NCI-H524 treated with DMSO at 0.1 percent for 48 hours (cell line): ENCODE measurements at regions not wholly inside any gene's neighbourhood (a gene's known extent, or its start where the extent isn't known, plus 50 kb on each side); places are given as distances from the start of the nearest gene placed in this dataset.

ENCODE experiments used
- DNase-seq: peaks from one replicate; lab custom pipeline; 2025; lab: John Stamatoyannopoulos, UW

DNA sequence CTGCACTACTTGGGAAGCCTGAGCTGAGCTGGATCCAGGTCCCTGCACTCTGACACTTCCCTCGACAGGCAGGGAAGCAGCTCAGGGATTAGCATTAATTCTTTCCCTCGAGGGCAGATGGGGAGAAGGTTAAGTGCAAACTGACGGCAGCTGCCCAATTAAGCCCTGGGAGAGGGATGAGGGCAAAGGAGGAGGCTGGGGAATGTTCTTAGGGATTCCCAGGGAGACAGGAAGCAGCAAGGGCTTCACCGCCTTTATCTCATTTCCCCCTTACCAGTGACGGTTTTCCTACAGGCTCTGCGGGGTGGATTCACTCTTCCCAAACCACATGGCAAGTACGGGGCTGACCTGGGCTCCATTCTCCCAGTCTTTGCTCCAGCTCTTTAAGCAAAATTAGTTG, 519.0 kb upstream of the PROK2 start:
- DNase-seq, result peak; percentile 91

DNA sequence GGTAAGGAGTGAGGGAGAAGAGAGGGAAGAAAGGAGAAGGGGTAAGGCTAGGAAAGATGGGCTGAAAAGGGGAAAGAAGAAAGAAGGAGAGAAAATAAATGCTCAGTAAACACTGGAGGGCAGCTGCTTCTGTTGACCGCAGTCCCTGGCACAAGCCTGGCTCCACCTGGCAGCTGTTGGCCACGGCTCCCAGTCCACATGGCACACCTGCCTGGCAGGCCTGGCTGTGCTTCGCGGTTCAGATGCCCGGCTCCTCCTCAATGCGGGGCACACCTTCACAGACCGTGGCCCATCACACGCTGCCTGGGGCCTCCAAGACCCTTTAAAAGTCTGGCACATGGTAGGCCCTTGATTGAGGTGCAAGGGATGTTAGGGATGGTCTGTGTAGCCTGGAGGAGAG, 516.8 kb upstream of the PROK2 start:
- DNase-seq, result no peak

DNA sequence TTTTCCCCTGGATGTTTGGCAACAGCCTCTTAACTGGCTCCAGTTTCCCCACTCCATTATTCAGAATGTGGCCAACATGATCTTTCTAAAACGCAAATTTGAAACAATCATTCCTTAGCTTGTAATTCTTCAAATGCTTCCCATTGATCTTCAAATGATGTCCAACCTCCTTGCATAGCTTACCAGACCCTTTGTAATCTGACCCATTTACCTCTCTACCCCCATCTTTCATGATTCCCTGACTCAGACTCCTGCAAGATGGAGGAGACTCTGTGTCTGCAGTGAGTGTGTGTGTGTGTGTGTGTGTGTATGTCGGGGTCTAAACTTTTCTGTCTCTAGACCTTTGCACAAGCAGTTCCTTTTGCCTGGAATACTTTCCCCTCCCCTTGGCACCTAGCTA, 515.7 kb upstream of the PROK2 start:
- no peak for DNase-seq

DNA sequence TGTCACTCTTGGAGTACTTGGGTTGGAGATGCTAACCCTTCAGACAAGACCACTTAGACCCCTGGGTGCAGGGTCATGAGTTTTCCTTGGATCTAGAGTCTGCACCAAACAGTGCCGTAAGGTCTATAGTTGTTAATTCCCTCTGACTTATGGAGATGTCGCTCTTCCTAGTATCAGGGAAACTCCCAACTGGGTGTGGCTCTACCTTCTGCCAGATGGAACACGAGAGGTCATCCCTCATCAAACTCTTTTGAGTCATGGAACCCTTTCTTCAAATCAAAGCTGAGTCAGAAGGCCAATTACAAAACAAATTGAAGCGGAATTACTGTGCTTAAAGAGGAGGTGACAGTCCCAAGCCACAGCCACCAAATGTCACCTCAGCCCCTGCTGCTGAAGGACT, 514.9 kb upstream of the PROK2 start:
- no peak for DNase-seq

DNA sequence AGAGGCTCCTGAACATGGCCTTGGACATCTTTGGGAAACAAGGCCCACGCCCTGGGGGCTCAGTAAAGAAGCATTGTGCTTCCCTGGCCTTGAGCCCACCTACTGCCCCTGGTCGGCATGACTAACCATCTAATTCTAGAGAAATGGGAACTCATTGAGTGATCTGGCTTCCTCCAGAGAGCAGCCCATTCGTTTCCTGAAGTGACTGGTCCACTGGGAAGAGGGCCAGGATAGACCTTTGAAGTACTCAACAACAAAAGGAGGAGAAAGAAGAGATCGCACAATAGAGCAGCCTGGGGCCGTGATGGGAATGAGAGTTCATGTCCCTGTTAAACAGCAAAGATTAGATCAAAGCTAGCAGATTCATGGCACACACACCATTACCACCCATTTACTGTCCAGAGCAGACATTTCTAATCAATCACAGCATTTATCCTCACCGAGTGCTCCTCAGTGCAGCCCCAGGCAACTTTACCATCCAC, 514.4 kb upstream of the PROK2 start:
- no peak for DNase-seq

DNA sequence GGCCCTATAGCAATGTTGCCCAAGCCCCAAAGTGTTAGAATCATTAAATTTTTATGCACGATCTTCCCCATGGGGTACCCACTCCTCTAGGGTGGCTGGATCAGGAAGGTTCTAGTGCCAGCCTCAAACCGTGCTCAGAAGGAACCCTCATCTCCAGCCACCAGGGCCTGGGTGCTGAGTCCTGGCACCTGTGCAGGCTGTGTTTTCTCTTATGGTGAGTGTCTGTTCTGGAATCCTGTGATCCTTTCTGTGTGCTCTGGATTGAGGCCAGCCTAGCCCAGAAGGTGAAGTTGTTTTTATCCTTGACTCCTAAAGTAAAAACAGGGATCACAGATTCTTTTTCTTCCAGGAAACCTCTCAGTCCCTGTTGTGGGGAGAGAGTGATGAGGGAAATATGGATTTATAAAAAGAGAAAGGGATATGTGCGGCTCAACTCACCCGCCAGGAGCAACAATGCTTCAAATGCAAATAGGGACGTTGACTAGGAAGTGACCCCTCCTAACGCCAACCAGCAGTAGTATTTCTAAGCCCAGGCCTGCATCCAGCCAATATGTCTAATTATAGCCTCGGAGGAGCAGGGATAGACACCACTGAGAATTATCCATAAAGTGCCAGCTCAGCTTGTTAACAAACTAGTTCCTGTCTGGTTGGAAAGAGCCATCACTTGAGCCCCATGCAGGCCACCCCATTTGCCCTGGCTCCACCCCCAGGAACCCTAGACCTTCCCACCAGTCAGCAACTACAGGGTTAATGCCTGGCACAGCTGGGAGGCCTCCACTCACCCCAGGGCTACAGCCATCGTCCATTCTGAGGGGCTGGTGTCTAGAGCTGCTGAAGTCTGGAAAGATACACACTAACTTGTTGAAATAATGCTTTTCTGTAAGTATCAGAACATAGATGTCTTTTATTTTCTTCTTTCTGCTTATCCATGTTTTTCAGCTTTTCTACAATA, 513.5 kb upstream of the PROK2 start:
- no peak for DNase-seq

DNA sequence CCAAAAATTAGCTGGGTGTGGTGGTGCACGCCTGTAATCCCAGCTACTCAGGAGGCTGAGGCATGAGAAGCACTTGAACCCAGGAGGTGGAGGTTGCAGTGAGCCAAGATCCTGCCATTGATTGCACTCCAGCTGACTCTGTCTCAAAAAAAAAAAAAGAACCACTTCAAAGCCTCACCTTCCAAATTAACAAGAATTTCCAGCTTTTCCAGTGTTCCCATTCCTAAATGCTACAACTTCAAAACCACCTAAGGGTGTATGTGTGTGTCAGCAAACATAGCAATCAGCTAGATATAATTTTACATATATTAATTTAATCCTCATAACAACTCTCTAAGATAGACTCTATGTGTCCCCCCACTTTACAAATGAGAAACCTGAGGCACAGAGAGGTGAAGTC, 512.5 kb upstream of the PROK2 start:
- no peak for DNase-seq

DNA sequence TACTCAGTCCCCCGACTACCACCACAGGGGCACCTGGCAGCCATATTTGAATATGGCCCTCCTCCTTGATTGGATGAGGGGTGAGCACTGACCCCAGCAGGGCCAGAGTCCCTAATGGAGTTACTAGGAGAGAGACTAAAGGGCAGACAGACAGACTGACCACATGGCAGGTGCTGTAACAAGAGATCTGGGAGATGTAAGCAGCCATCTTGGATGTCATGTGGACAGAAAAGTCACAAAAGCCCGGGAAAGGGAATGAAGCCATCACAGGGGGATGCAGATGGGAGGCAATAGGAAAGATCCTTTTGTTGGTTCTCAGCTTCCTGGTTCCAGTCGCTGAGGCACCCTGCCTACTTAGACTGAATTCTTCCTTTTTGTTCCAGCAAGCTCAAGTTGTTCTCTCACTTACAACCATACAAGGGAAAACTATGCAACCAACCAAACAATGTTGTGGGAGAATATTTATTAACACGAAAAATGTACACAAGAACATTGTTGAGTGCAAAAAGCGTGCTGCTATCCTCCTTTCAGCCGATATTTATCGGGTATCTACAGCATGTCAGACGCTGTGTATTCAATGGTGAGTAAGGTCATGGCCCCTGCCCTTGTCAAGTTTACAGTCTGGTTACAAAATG, 511.6 kb upstream of the PROK2 start:
- no peak for DNase-seq

DNA sequence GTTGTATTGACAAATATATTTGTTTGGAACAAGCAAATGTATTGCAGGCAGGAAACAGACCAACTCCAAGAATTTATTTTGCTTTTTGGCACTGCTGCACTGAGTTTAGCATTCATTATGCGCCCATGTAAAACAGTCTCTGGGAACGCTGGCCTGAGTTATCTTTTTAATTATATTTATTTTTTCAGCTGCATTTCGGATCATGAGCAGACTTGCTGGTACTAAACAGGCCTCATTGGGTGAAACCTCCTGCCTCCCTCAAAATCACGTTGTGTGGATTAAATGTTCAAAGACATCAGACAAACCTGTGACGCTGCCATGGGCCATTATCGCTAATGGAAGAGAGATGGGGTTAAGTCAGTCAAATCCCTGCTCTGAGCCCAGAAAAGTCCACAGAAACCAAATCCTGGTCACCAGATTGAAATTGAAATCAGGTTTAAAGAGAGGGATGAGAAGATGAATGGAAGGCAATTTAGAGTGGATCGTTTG, 511.1 kb upstream of the PROK2 start:
- no peak for DNase-seq

DNA sequence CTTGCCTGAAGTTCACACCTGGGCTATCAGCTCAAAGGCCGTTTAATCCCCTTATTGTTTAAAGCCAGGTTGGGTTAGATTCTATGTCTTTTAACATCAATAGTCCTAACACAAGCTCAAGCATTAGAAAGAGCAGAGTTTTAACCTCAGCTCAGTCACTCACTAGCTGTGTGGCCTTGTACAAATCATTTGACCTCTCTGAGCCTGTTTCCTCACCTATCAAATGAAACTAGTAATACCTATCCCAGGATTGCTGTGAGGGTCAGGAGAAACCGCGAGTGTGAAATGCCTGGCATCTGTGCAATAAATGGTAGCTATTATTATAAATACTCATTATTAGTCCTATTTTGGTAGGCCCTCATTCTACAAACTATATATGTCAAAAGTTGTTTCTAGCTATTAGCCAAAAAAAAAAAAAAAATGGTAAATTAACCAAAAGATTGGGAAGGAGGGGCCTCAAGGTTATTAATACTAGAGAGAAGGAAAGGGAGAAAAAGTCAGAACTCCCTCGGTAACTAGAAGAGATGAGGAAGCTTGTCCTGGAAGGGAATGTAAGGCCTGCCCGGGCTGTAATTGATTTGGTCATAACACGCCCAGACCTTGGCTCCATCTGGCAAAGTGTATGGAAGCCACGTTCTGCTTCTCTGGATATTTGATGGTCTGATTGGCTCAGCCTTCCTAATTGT, 510.5 kb upstream of the PROK2 start:
- DNase-seq, result no peak

DNA sequence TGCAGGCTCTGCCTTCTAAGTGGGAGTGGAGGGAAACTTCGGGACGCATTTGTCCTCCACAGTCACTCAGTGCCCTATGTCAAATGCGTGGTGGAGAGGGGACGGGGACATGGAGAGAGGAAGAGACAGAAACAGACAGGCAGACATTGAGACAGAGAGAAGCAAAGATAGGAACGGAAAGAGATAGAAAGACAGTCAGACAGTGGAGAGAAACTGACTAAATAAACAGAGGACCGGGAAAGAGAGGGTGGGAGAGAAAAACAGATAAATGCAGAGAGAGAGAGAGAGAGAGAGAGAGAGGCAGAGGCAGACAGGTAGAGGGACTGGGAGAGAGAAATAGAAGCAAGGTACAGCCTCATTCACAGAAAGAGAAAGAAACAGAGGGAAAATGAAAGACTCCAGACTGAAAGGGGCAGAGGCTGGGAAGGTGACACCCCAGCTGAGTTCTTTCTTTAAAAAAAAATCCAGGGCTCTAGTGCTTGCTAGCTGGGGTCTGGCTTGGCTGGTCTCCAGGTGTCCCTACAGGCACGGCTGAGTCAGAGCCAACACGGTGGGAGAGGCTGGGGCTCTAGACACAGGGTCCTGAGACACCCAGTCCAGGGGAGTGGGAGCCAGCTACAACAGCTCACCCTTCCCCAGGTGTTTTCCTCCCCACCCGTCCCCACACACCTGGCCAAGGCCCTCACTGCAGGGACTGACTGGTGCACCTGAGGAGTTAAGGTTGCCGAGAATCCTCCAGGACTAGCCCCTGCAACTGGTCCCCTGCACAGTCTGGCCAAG, 506.1 kb upstream of the PROK2 start:
- no peak for DNase-seq

DNA sequence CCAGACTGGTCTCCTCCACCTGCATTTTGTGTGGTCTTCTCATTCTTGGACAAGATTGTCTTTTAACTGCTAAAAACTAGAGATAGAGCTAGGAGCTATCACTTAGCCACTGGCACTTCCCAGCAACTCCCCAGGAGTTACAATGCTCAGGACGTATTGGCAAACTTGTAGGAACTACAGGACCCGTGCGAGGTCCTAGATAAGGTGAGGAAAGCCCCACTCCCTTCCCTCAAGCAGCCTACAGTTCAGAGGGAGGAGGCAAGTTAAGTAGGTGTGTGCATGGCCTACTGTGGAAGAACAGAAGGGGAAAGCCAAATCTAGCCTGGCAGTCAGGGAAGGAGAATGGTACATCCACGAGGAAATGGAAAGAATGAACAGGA, 504.7 kb upstream of the PROK2 start:
- no peak for DNase-seq

DNA sequence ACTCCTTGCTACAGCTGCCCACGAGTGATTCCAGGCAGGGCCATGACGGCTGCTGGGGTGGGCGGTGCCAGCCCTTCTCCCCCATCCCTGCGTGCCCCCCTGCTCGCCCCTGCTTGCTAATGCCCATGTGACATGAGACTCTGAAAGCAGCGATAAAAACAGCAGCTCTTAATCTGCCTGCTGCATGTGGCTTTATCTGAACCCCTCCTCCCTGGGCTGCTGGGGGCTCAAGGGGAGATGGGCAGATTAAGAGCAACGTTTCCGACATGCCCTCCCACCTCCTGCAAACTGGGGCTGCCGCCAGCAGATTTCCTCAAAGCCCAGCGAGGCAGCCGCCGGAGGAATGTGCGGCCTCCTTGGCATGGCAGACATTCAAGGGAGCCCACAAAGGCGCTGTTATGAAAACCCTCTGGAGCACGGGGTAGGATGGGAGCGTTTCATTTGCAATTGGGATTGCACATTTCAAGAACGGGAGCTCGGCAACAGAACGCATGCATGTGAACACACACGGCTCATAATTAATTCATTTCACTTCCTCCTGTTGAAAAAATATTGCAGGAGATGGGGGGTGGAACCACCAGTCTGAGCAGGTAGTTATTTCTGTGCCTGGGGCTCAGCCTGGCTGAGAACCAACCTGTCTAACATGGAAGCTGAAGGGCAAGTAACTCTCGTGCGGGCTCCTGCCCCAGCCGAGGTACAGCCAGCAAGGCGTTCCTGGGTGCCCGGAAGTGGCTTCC, 504.2 kb upstream of the PROK2 start:
- DNase-seq, result no peak

DNA sequence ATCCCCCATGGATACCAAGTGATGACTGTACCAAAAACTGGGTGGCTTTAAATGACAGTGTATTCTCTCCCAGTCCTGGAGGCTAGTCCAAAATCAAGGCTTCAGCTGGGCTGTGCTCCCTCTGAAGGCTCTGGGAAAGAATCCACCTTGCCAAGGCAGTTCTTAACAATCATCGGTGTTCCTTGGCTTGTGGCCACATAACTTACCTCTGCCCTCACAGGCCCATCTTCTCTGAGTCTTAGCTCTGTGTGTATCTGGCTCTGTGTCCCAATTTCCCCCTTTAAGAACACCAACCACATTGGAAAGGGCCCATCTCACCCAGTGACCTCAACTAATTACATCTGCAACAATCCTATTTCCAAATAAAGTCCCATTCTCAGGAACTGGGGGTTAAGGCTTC, 503.0 kb upstream of the PROK2 start:
- no peak for DNase-seq

DNA sequence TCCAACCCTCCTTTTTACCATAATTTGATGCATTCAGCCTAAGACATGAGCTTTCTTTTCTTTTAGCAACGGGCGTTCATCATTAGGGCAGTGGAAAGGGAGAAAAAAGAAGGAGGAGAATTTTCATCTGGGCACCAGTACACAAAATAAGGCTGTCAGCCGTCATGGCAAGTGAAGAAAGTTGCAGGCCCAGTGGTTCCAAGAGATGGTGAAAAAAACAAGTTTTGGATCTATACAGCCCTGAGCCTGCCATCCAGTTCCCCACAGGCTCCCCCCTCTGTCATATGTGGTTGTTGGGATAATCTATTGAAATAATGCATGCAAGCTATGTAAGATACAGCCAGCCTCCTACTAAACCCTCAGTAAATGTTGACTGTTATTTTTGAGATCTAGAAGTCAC, 500.6 kb upstream of the PROK2 start:
- DNase-seq, result no peak

DNA sequence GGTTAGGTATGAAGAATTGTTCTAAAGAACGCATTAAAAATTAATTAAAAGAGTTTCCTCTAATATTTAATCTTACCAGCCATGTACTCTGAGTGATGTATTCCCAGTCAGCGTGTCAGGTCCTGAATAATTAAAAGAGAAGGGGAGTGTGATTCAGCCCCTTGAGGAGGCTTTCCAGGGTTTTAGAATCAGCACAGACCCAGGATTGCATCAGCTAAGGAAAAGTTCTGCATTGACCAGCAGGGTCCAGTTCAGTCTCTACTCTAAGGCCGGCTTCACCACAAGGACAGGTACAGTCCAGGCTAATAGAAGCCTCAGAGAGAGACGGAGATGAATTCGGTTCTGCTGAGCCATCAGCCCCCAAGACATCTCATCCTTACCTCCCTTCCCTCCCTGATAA, 499.5 kb upstream of the PROK2 start:
- no peak for DNase-seq

DNA sequence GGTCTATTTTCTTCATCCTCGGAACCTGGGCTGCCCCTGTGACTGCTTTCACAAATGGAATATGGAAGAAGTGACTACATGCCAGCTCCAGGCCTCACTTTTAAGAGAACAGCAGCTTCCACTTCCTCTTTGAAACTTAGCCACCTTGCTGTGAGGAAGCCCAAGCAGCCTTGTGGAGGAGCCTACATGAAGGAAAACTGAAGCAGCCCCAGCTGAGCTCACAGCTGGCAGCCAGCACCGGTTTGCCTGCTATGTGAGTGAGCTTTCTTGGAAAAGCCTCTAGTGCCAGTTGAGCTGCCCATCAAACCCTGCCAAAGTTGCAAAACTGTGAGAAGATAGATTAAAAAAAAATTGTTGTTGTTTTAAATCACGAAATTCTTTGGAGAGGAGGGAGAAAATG, 498.0 kb upstream of the PROK2 start:
- DNase-seq, result no peak

DNA sequence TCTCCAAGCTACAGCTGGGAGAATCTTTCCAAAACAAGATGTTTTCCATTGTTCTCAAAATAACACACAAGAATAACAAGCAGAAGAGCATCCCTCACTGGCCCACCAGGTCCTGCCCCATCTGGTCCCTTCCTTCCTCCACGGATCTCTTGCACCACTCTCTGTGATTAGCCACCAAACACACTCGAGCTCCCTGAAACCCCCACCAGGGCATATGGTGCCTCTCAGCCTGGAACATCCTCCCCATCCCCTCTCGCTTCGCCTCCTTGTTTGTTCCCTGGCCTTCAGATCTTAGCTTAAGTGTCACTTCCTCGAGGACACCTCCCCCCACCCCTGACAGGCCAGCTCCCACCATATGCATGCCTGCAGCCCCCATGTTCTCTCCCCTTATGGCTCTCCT, 496.6 kb upstream of the PROK2 start:
- DNase-seq, result peak; percentile 86

DNA sequence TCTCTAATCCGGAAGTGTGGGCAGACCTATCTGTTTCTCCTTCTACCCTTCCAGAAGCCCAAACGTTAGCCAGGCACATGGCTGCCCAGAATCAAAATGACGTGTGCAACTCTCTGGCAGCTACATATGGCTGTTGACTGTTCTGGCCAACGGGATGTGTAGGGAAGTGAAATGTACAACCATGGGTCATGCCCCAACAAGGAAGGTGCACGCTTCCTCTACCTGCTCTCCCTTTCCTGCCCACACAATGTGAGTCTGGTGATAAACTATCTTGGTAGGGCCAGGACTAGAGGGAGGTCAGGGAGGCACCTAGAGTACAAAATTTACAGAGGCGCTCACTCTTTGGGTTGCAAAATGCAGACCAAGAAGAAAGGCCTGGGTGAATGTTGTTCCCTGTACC, 495.9 kb upstream of the PROK2 start:
- no peak for DNase-seq

DNA sequence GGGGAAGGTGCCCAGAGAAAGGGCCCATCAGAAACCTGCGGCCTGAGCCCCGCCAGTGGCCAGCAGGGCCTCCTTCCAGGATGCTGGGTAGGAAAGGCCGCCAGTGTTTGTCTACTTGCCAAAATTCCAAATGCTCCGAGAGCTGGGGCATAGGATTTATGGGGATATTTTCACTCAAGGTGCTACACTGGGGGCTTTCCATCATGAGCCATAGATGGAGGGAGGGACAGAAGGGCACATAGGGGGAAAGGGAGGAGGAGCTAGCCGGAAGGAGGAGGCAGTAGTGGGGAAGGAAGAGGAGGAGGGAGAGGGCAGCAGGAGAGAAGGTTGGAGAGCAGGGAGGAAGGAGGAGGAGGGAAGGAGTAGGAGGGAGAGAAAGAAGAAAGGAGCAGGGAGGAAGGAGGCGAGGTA, 494.7 kb upstream of the PROK2 start:
- DNase-seq, result no peak

DNA sequence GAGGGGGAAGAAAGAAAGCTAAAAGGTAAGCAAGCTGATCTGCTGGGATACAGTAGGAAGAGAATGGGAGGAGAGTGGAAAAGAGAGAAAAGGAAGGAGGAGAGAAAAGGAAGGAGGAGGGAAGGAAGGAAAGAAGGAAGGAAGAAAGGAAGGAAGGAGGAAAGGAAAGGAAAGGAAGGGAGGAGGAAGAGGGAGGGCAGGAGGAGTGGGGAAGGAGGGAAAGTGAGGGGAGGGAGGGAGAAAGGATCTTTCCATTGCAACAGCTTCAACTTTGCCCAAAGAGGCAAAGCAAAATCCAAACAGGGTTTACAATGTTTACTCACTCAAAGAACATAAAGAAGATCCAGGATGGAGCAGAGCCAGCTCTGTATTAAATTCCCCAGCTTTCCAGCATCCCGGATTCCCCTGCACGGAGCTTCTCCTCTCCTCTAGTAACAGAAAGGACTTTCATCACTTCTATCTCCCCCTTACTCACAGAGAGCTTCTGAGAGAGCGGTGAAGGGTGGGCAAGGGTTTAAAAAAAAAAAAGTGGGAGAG, 494.2 kb upstream of the PROK2 start:
- DNase-seq, result no peak
